ENCODE measurements at regions not wholly inside any gene's neighbourhood (a gene's known extent, or its start where the extent isn't known, plus 50 kb on each side); places are given as distances from the start of the nearest gene placed in this dataset.

GRCh38 chr9:16092142-16093091 is 539.6 kb downstream of the CCDC171 start:
- no peak overlapping the region for H3K27ac ChIP-seq
- DNase-seq (ENCODE audit: low read depth, low spot score), result no peak

DNA sequence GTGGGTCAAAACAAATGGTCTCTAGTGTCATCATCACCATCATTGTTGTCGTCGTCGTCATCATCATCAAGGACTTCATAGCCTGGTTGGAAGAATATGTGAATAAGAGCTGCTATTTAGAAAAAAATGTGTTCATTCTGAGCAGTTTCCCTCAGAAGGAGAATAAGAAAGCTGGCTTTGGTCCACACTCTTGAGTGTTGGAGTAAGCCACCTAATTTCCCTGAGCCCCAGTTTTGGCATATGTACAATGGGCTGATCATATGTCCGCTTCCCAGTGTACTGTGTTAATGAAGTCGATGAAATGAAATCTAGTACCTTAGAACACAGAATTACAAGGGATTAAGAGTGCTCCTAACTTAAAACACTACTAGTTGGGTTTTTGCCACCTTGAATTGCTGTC is 545.5 kb downstream of the CCDC171 start:
- no peak for DNase-seq (ENCODE audit: low read depth, low spot score)
- H3K27ac ChIP-seq, result no peak overlapping the region

DNA sequence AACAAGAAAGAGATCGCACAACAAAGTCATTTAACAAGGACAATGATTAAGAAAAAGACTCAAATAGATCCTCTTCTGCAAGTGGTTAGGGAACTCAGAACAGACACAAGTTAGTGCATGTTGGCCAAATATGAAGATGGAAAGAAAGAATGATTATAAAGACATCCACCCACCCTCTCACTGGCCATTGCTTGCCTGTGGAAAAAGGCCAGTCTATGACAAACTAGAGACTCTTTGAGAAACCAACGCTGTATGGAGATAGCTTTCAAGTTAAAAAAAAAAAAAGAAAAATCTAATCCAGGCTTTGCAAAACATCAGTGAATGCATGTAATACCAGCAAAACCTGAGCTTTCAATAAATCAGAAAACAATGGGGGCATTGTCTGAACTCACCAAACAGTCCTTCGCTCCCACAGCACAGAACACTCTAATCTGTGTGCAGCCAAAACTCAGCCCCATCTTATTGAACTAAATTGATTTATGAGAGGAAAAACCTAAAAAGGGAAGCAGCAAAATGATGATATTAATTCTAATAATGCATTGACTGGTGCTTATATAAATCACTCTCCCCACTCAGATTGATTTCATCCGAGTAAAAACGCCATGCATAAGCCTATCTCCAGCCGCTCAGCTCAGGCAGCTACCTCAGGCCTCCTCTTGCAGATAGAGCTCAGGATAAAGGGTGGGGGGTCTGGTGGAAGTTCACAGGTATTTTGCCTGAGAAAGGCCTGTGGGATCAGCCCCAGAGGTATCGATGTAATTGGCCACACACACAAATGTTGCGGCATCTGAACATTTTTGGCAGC is 547.1 kb downstream of the CCDC171 start:
- no peak overlapping the region for H3K27ac ChIP-seq
- DNase-seq (ENCODE audit: low read depth, low spot score), result no peak

DNA sequence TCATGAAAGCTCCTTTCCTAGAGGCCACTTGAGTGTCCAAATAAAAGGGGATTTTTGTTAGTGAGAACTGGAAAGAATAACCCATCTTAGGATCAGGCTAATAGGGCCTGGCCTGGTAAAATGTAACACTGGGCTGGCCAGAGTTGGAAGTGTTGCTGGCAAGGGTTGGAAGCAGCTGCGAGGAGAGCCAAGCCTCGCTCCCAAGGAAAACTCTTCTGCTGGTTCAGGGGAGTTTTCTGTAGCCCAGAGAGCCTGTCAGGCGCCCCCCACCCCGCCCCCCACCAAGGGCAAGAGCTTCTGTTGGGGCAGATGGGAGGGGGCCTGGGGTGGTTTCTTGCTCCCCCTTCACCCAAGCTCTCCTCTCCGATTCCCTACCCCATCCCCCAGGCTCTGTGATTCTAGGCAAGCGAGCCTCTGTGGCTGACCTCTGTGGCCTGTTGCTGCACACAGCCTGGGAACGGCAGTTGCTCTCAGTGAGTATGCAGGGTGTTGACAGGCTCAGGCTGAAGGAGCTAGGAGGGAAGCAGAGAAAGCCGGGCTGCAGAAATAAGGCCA is 547.8 kb downstream of the CCDC171 start:
- no peak overlapping the region for H3K27ac ChIP-seq
- DNase-seq (ENCODE audit: low read depth, low spot score), result no peak

- DNase-seq (ENCODE audit: low read depth, low spot score), result no peak
- H3K27ac ChIP-seq, result no peak overlapping the region
Observed at GRCh38 chr9:16102154-16102553, 549.3 kb downstream of the CCDC171 start.

DNA sequence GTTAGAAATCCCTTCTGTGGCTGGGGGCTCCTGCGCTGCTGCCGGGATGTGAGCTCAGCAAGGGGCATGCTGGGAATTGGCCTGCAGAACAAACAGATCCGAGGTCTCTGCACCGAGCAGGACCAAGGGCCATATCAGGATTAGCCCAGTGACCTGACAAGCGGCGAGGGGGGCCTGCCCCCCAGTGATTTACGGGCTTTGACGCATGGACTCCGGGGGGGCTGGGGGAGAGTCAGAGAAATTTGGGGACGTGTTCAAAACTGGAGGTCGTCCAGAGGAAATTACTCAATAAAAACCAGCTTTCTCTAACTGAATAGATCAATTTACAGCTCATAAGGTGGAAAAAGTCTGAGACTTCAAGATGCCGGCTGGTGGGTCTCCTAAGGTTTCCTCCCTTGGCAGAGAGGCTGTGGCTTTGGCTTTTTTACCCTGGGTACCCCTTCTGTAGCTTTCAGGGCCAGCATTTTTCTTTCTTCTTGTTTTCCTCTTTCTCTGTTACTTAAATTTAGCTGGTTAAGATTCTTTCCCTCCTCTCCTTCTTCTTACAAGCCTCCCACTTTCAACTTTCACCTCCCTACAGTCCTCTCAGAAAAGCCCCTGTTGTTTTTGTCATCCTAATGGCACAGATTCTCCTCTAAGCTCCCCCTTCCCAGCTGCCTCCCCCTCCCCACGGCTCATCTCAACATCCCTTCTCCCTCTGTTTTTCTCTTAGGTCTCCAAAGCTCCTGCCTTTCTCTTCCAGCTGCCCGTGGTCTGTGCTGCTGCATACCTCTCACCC is 551.0 kb downstream of the CCDC171 start:
- no peak for DNase-seq (ENCODE audit: low read depth, low spot score)
- H3K27ac ChIP-seq, result no peak overlapping the region

DNA sequence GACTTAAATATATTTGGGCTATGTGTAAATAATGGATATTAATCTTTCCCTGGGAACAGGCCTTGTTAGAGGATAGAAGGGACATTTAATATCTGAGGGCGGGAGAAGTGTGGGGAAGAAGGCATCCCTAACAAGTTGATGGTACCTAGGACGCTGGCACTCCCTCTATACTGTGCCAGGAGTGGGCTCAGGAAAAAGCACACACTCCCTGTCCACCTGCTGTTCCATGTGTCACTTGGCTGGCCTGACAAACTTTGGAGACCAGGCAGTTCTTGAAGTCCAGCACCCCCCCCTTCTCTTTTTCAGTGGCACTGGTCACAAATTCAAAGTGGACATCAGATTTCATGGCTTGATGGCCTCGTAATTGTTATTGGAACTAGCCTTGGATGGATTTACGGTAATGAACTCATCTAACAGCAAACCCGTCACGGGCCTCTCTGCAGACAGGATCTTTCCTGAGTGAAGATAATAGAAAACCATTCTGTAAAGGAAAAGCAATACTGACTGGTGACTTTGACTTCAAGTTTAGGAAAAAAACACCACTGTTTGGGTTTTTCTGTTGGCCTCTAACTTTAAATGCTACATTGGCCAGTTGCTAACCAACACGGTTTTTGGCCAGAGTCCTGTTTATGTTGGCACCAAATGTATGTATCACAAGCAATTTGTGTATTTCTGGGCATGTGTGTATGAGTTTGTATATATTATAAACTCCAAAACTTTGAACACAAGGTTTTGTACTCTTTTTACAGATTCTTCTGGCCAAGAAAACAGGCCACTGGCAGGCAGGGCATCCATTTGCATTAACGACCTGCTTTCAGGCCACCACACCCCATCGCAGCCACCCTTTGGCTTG is 552.6 kb downstream of the CCDC171 start:
- no peak for DNase-seq (ENCODE audit: low read depth, low spot score)
- no peak overlapping the region for H3K27ac ChIP-seq

GRCh38 chr9:16106021-16106571 is 553.3 kb downstream of the CCDC171 start:
- no peak overlapping the region for H3K27ac ChIP-seq
- no peak for DNase-seq (ENCODE audit: low read depth, low spot score)

DNA sequence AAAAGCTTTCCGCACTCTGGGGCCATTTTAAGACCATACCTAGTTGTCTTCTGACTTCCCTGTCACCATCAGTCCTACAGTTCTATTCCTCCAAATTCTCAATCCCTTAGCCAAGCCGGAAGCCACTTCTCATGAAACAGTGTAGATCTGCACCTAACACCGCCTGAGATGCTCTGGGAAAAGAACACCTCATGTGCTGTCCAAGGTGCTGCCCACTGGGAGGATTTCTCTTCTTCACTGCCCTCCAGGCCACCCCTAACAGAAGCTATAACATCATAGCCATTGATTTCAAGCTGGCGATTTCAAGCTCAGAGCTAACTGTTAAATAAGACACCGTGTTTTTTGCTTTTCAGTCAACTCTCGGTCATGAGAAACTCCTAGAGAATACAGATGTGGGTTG is 559.3 kb downstream of the CCDC171 start:
- no peak overlapping the region for H3K27ac ChIP-seq
- no peak for DNase-seq (ENCODE audit: low read depth, low spot score)

DNA sequence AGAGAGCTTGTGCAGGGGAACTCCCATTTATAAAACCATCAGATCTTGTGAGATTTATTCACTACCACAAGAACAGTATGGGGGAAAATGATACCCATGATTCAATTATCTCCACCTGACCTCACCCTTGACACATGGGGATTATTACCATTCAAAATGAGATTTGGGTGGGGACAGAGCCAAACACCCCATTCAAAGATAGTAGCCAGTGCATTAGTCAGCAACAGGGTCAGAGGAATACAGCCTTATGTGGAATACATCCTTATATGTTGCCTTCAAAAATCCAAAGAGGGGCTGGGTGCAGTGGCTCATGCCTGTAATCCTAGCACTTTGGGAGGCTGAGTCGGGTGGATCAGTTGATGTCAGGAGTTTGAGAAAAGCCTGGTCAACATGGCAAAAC is 563.2 kb downstream of the CCDC171 start:
- no peak overlapping the region for H3K27ac ChIP-seq
- no peak for DNase-seq (ENCODE audit: low read depth, low spot score)

- H3K27ac ChIP-seq, result no peak overlapping the region
- no peak for DNase-seq (ENCODE audit: low read depth, low spot score)
Observed at GRCh38 chr9:16118043-16118442, 565.2 kb downstream of the CCDC171 start.

DNA sequence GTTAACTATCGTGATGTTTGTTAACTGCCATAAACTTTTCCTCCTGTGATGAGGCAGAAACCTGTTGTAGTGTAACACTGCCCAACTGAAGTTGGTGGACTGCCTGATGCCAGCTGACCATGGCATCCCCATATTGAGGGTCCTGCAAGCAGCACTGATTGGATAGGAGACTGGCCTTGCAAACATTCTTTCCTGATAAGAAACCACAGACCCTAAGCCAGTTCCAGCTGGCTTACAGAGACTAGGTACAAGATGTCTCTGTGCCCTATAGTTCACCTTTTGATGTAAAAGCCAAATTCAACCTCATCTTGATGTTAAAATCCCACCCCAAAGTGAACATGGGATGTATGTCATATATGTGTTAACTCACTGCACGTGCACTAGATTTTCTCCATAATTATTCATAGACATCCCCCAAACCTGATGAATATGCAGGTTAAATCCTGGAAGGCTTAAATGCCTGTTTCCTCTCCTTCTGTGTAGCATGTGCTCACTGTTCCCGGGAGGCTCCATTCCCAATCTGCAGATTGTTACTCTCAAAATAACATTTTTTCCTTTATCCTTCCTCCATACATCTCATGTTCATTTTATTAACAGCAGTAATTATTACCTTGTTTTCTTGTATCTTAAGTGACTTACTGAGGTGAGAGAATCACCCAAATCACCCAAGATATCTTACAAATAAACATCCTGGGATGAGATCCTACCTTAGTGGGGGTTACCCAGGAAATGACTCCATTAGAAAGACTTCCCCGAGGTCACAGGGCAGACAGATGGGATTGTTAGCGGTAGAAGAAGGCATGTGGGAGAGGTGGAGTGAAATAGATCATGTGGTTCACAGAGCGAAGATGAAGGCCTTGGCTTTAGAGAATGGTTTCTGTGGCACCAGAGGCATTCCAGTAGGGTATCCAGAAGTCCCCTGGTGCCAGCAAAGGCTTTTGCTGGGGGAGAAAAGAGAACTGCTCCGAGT is 566.7 kb downstream of the CCDC171 start:
- no peak for DNase-seq (ENCODE audit: low read depth, low spot score)
- H3K27ac ChIP-seq, result no peak overlapping the region

GRCh38 chr9:16120231-16120641 is 567.4 kb downstream of the CCDC171 start:
- no peak for DNase-seq (ENCODE audit: low read depth, low spot score)
- no peak overlapping the region for H3K27ac ChIP-seq

DNA sequence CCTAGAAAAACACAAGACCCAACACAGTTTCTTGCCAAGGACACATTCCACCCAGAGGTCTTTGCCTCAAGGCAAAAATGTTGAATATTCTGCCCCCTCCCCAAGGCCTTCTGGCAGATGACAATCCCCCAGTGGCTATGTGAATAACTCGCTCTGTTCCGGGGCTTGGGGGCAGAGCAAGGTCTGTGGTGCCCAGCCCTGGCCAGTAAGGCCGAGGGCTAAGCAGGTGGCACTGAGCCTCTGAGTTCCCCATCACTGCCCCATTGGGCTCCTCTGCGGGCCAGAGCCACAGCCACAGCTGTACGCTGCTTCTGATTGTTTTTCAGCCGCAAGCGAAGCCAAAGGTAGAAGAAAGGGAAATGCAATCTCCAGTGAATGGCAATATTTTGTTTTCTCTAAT is 567.9 kb downstream of the CCDC171 start:
- H3K27ac ChIP-seq, result no peak overlapping the region
- DNase-seq (ENCODE audit: low read depth, low spot score), result no peak

DNA sequence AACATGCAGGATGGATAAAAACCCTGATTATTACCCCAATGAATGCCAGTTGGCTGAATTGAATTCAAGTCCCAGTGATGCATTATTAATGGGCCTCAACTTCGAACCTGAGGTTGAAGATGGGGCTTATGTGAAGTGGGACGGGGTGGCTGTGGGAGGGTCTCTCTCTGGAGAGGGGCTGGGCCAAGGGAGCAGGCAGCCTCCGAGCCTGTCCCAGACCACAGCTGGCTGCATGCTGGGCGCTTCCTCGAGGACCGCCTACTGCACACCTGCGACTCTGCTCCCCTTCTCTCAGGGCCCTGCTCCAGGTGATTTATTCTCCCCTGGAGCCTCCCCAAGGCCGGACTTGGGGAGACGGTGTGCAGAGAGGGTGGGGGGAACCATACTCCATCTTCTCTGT is 568.3 kb downstream of the CCDC171 start:
- DNase-seq (ENCODE audit: low read depth, low spot score), result no peak
- no peak overlapping the region for H3K27ac ChIP-seq

DNA sequence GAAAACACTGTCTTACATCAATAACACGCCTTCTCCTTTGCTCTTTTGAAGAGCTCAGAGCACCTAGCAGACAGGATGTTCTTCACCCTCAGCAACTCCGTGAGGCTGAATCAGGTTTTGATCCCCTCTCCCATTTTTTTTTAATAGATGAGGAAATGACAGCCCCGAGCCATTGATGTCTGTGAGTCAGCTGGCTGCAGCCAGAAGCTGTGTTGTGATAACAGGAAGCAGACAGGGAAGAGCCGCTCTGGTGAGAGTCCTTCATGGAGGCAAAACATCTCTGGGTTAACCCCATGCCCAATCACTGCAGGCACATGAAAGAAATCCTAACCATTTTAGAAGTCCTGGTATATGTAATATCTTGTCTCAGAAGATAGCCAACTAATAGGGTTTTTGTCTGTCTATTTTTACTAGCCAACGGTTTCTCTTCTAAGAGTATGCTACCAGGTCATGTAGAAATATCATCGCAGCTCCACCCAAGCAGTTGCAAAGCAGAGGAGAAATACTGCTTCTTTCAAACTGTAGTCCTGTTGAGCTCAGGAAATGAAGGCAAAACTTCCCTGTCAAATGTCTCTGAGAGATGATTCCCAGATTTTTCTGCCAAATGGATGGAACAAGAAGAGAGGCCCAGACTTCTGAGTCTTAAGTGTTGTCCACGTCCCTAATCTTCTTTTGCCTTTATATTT is 568.9 kb downstream of the CCDC171 start:
- no peak overlapping the region for H3K27ac ChIP-seq
- DNase-seq (ENCODE audit: low read depth, low spot score), result no peak

GRCh38 chr9:16125629-16126028 is 572.8 kb downstream of the CCDC171 start:
- DNase-seq (ENCODE audit: low read depth, low spot score), result no peak
- no peak overlapping the region for H3K27ac ChIP-seq

All from epithelial cell of prostate (primary cell).